HG02981 (cell line): ENCODE measurements at regions not wholly inside any gene's neighbourhood (a gene's known extent, or its start where the extent isn't known, plus 50 kb on each side); places are given as distances from the start of the nearest gene placed in this dataset.

Source experiments
- ATAC-seq: cut with Tn5 transposase; IDR thresholded peaks from one replicate; pipeline ENCODE4 v1.9.1; 2021; ENCODE audit warnings: mild to moderate bottlenecking, moderate library complexity; ENCODE audit not compliant: unreplicated experiment

DNA sequence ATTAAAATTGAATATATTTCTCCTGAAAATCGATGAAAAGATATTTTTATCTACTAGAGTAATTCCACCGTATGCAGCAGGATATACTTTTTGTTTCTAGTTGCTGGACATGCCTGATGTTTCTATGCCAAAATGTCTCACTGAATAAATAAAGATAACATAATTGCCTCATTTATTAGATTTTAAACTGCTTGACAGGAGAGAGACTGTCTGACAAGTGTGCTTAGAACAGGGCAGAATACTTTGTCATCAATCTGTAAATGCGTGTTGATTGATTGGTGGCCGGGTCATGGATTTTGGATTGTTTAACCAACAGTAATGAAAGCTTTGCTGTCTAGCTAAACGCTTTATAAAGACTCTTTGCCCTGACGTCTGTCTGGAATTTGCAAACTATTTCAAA, 339.0 kb downstream of the CHRM3 start:
- ATAC-seq = no peak

GRCh38 chr1:239725933-239726332, 339.6 kb downstream of the CHRM3 start:
- ATAC-seq = no peak

- ATAC-seq = no peak
These were observed 344.0 kb downstream of the CHRM3 start for GRCh38 chr1:239730378-239730777.

DNA sequence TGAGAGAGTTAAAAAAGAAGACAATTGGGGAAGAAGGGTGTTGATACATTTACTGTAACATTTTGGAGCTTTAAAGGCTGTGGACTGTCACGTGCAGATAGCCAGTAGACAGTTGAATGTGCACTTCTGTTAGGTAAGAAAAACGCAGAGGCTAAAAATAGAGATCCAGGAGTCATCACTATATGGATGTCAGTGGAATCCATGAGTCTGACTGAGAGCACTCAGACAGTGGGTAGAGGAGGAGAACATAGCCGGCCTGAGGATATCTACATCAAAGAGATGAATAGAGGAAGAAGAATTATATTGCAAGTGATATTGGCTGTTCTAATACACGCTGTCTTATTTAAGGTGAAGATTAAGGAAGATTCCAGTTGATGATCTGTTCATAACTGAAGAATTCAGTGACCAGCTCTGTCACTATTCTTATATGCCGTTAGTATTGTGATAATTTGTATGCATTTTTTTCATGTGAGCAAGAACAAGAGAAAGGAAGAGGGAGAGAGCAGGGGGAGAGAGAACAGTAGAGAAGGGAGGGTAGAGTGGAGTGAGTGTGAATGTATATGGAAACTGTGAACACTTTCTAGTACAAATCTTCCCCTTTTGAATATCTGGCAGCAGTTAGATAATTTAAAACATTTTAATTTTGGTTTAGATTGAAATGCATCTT, 344.8 kb downstream of the CHRM3 start:
- no peak for ATAC-seq

- ATAC-seq = no peak
These were observed 346.4 kb downstream of the CHRM3 start for GRCh38 chr1:239732770-239733169.

DNA sequence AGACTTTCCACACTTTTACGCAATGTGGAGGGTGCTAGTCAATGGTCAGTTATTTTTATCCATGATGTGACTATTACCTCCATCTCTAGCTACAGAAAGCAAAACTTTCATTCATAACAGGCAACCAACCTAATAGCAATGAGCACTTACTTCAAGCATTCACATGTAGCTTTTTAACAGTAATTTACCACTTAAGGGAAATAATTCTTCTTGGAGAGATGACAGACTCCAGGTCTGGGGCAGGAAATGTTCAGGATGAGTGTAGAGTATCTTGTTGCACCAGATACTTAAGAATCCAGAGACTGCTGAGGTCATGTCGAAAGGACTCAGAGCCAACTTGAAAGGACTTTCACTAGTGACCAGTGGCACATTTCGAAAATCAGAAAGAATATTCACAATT, 347.6 kb downstream of the CHRM3 start:
- ATAC-seq = no peak

- no peak for ATAC-seq
These were observed 348.7 kb downstream of the CHRM3 start for GRCh38 chr1:239735111-239735510.

DNA sequence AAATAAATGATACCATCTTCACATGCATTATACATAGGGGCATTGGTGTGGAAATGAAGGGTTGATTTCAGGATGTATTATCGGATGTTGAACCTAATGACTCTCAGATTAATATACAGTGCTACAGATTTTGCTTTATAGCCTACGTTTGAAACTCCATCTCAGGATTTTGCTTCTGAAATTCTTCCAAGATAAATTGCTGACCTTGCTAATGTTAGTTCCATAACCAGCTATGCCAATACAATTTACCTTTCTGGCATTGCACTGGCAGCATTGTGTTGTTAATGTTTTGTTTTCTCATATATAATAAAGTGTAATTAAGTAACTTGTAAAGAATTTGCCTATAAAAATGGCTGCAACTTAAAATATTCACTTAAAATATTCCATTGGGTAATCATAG, 350.1 kb downstream of the CHRM3 start:
- ATAC-seq = no peak

DNA sequence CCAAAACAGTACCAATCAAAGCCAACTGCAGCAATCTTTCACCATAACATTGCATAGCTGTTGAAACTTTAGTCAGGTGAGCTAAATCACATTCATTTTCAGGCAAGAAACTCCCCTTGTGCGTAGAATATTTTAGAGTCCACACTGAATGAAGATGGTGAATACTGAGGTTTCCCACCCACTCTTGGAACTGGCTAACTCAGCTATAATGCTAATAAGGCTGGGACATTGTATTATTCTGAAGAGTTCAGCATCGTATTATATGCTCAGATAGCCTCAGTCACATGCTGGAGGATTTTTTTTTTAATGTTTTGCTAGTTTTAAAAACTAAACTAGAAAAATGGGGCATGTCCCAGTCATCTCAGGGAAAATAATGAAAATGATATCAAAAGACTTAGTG, 352.3 kb upstream of the FMN2 start:
- no peak for ATAC-seq

DNA sequence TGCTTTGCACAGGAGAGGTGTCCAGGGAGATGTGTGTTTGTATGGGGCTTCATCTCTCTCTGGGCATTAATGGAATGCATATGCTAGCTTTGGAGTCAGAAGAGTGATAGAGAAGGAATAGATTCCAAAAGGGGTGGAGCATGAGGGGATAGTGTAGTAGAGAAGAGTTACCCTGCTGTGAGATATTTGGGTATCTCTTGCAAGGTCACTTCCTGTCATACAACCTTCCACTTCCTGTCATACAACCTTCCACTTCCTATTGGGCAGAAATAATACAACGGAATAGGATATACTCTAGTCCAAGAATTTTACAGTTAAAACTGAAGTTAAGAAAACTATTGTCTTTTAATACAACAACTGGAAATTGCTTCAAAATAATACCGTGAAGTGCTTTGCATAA, 351.8 kb upstream of the FMN2 start:
- no peak for ATAC-seq

DNA sequence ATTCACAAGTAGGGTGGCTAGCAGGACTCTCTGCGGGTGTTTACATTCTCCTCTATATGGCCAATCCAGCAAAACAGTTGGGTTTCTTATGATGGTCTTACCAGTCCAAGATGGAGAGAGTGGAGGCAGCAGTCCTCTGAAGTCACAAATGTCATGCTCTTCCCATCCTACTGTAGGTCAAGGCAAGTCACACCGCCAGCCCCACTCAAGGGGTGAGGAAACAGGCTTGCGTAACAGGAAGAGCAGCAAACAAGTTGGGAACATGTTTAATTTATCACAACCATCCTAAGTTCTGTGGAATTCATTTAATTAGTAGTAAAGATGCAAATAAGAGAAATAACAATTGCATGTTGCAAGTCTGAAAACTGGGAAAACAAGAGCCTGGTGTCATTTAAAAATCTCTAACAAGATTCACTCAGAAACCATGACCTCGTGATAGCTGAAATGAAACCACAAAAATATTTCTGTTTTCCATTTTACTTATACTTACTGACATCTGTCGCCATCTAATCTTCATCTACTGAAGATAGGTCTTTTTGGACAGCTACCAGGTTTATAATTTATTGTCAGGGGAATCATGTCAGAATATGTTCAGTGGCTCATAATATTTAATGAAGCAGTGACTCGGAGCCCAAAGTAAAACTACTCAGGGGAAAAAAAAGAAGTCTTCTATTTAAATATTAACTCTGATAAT, 349.1 kb upstream of the FMN2 start:
- ATAC-seq = no peak

- ATAC-seq = no peak
These were observed 346.8 kb upstream of the FMN2 start for GRCh38 chr1:239744851-239745250.

- ATAC-seq = no peak
These were observed 336.4 kb upstream of the FMN2 start for GRCh38 chr1:239755107-239755912.

GRCh38 chr1:239757716-239758115, 334.0 kb upstream of the FMN2 start:
- ATAC-seq = no peak

DNA sequence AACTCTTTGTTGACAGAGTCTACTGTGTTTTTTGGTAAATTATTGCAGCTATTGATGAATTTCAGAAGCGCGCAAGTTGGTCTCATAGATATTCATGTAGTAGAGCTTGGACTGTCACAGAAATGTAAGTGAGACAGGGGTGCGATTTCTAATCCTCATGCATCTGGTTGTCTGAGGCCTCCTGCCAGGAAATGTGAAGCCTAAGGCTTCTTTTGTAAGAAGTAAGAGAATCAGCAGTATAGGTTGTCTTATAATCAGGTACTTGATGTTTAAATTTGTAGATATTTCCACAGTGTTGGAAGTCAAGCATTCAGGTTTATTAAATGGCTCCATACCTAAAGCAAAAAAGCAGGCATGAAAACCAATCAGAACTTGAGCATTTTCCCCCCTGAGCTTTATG, 332.9 kb upstream of the FMN2 start:
- no peak for ATAC-seq

DNA sequence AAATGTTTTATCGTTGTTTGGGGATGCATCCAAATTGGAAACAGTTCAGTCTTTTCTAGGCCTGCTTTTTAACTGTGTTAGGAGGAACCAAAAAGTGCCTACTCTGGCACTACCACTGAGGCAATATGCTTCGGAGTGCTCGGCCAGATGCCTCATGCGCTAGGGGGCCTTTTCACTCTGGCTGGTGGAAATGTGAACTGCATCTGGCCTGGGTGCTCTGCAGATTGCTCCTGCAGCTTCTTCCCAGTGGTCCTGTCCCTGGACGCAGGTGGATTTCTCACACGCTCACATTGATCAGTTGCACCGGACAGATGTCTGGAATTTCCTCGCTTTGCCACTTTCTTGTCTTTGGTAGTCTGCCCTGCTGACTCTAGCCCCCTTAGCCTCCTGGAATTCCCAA, 330.2 kb upstream of the FMN2 start:
- no peak for ATAC-seq

GRCh38 chr1:239763850-239764249, 327.8 kb upstream of the FMN2 start:
- ATAC-seq = no peak

DNA sequence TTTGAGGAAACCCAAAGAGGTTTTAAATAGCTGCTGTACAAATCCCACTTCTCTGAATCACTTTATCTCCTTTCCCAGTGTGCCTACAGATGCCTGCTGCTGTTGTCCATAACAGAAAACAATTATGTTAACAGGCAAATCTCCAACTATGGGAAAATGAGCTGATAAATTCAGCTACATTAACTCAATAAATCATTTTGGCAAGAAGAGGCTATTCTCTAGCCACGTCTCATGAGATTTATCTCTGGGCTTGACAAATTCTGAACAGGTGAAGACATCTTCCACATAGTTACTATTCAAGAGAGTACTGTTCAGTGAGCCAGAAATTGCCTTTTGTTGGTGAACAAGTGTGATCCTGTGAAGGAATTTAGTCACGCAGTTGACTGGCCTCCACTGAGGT, 327.1 kb upstream of the FMN2 start:
- no peak for ATAC-seq

- ATAC-seq = no peak
These were observed 326.5 kb upstream of the FMN2 start for GRCh38 chr1:239765163-239765562.

- ATAC-seq = no peak
These were observed 320.1 kb upstream of the FMN2 start for GRCh38 chr1:239771550-239771949.

DNA sequence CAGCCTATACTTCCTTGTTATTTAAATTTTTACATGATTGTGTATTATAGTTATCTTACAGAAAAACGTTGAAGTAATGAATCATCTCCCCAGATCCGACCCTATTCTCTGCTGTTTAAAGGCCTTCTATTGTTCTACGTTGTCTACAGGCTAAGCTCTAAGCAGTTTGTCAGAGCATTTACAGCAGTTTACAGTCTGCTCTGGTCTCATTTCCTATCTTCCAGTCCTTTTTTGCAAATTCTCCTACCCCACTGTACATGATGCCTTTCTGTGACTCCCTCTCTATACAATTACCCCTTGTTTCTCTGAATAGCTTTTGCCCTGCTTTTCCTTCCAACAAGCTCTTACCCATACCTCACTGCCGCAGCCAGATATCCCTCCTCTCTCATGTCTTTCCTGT, 319.2 kb upstream of the FMN2 start:
- no peak for ATAC-seq

DNA sequence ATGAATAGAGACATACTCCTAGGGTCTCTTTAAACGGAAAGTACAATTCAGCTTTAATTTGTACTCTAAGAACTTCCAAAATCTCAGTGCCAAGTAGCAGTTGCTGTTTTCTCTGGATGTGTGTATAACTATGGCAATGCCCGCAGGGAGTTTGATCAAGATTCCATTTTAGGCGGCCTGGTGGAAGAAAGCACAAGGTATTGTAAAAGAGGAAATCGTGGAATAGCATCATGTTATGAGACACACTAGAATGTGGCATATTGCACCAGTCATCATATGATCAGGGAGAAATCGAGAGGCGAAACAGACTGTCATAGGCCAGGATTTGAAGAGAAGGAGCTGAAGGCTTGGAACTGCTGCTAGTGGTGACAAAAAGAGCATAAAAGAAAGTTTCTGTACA, 316.2 kb upstream of the FMN2 start:
- ATAC-seq = no peak
